CD4-positive, alpha-beta T cell treated with Interleukin-12 subunit alpha and Interleukin-12 subunit beta, for 1 hour (primary cell): ENCODE measurements at regions not wholly inside any gene's neighbourhood (a gene's known extent, or its start where the extent isn't known, plus 50 kb on each side); places are given as distances from the start of the nearest gene placed in this dataset.
"Not testable (repeated sequence)": the region's sequence is repeated elsewhere in the genome, so short reads cannot be mapped to it uniquely, and the experiment has no call there.

ENCODE experiments used
- DNase-seq: peaks from one replicate; pipeline ENCODE4 v3.0.0-alpha.2; 2020

GRCh38 chr4:159673221-159673620 lies 570.3 kb downstream of the RAPGEF2 start:
- DNase-seq: no peak

- DNase-seq: no peak
Observed at GRCh38 chr4:159674241-159674640, 571.4 kb downstream of the RAPGEF2 start.

GRCh38 chr4:159677521-159677920 lies 574.6 kb downstream of the RAPGEF2 start:
- no peak for DNase-seq

- no peak for DNase-seq
Observed at GRCh38 chr4:159682996-159683395, 580.1 kb downstream of the RAPGEF2 start.

GRCh38 chr4:159684061-159684460 lies 581.2 kb downstream of the RAPGEF2 start:
- no peak for DNase-seq

- no peak for DNase-seq
Observed at GRCh38 chr4:159685340-159686092, 582.6 kb downstream of the RAPGEF2 start.

GRCh38 chr4:159689526-159689925 lies 586.6 kb downstream of the RAPGEF2 start:
- DNase-seq: no peak

GRCh38 chr4:159697322-159698283 lies 594.7 kb downstream of the RAPGEF2 start:
- DNase-seq: no peak

GRCh38 chr4:159698336-159698735 lies 595.5 kb downstream of the RAPGEF2 start:
- DNase-seq: no peak

- no peak for DNase-seq
Observed at GRCh38 chr4:159702200-159702599, 599.3 kb downstream of the RAPGEF2 start.

GRCh38 chr4:159705334-159705733 lies 602.5 kb downstream of the RAPGEF2 start:
- DNase-seq: no peak

- DNase-seq: no peak
Observed at GRCh38 chr4:159706704-159707103, 603.8 kb downstream of the RAPGEF2 start.

GRCh38 chr4:159715180-159715579 lies 612.3 kb downstream of the RAPGEF2 start:
- DNase-seq: not testable (repeated sequence)

- DNase-seq: no peak
Observed at GRCh38 chr4:159719531-159719930, 616.7 kb downstream of the RAPGEF2 start.

- no peak for DNase-seq
Observed at GRCh38 chr4:159722052-159722451, 619.2 kb downstream of the RAPGEF2 start.

GRCh38 chr4:159722918-159723317 lies 620.0 kb downstream of the RAPGEF2 start:
- DNase-seq: no peak

GRCh38 chr4:159723341-159724048 lies 620.6 kb downstream of the RAPGEF2 start:
- DNase-seq: no peak

GRCh38 chr4:159725571-159725970 lies 622.7 kb downstream of the RAPGEF2 start:
- DNase-seq: no peak

- no peak for DNase-seq
Observed at GRCh38 chr4:159735281-159736207, 632.7 kb downstream of the RAPGEF2 start.

GRCh38 chr4:159736411-159736810 lies 633.5 kb downstream of the RAPGEF2 start:
- no peak for DNase-seq

- no peak for DNase-seq
Observed at GRCh38 chr4:159743971-159744370, 641.1 kb downstream of the RAPGEF2 start.

GRCh38 chr4:159747983-159748382 lies 645.1 kb downstream of the RAPGEF2 start:
- DNase-seq: no peak
